WTC11 (cell line): ENCODE measurements at regions not wholly inside any gene's neighbourhood (a gene's known extent, or its start where the extent isn't known, plus 50 kb on each side); places are given as distances from the start of the nearest gene placed in this dataset.

Experiments used
- ATAC-seq: fragments of 200-7000 bp; cut with Tn5 transposase; 2 replicates; pipeline ENCODE4 v1.10.0; 2021; ENCODE audit warnings: mild to moderate bottlenecking, moderate library complexity
- CTCF ChIA-PET: fragments of 300-600 bp; sonication (Branson Sonifier 250); formaldehyde crosslinking; loops from one replicate; lab custom pipeline; 2021; ENCODE audit warnings: antibody characterized with exemption; lab: Charles Lee
- POLR2A ChIA-PET: fragments of 350-600 bp; sonication (Branson Sonifier 250); formaldehyde crosslinking; loops from one replicate; lab custom pipeline; 2021; ENCODE audit warnings: antibody characterized with exemption; lab: Charles Lee
- DNase-seq: peaks from one replicate; pipeline ENCODE4 v3.0.0; 2021; ENCODE audit warnings: low spot score
- H3K27ac Mint-ChIP-seq: 2 replicates; pipeline ENCODE4 v1.8.0; 2021; ENCODE audit warnings: mixed read lengths
- H3K27me3 Mint-ChIP-seq: 2 replicates; pipeline ENCODE4 v1.8.0; 2021; ENCODE audit warnings: low read depth, mild to moderate bottlenecking, moderate library complexity, mixed read lengths
- H3K36me3 Mint-ChIP-seq: 2 replicates; pipeline ENCODE4 v1.8.0; 2021; ENCODE audit warnings: mixed read lengths
- H3K4me1 Mint-ChIP-seq: 2 replicates; pipeline ENCODE4 v1.8.0; 2022; ENCODE audit warnings: mixed read lengths
- H3K4me3 Mint-ChIP-seq: 2 replicates; pipeline ENCODE4 v1.8.0; 2021; ENCODE audit warnings: mild to moderate bottlenecking, moderate library complexity, mixed read lengths
- H3K9me3 Mint-ChIP-seq: 2 replicates; pipeline ENCODE4 v1.8.0; 2021; ENCODE audit warnings: mixed read lengths
- ARID4B ChIP-seq: sonication (generic); formaldehyde crosslinking; IDR thresholded peaks from 2 replicates; pipeline ENCODE4 v1.8.0; 2023; ENCODE audit warnings: missing genetic modification reagents, mild to moderate bottlenecking, borderline replicate concordance
- CTCF ChIP-seq: fragments of 200-600 bp; IDR thresholded peaks from 2 replicates; pipeline ENCODE4 v1.8.0; 2022; ENCODE audit warnings: antibody characterized with exemption
- E2F4 ChIP-seq: sonication (generic); formaldehyde crosslinking; IDR thresholded peaks from 2 replicates; pipeline ENCODE4 v1.8.1; 2022; ENCODE audit warnings: low read depth, mild to moderate bottlenecking, moderate library complexity, missing genetic modification reagents, borderline replicate concordance
- FOXP1 ChIP-seq: sonication (generic); formaldehyde crosslinking; IDR thresholded peaks from 2 replicates; pipeline ENCODE4 v1.8.0; 2022; ENCODE audit warnings: missing genetic modification reagents, mild to moderate bottlenecking, moderate library complexity, borderline replicate concordance
- JAZF1 ChIP-seq: fragments of 250-450 bp; sonication (Bioruptor Pico); IDR thresholded peaks from 2 replicates; pipeline ENCODE4 v1.9.0; 2021; ENCODE audit warnings: moderate library complexity, mild to moderate bottlenecking, inconsistent platforms
- NR2C2 ChIP-seq: sonication (generic); formaldehyde crosslinking; IDR thresholded peaks from 2 replicates; pipeline ENCODE4 v1.8.0; 2022; ENCODE audit warnings: mild to moderate bottlenecking, missing genetic modification reagents
- STAT6 ChIP-seq: sonication (generic); formaldehyde crosslinking; conservative IDR thresholded peaks from 2 replicates; pipeline ENCODE4 v1.8.1; 2023; ENCODE audit warnings: mild to moderate bottlenecking, low read depth, missing genetic modification reagents, moderate library complexity
- TCF7 ChIP-seq: sonication (generic); formaldehyde crosslinking; IDR thresholded peaks from 2 replicates; pipeline ENCODE4 v1.8.0; 2022; ENCODE audit warnings: mild to moderate bottlenecking, low read depth, missing genetic modification reagents, moderate library complexity
- ZBTB43 ChIP-seq: sonication (generic); formaldehyde crosslinking; IDR thresholded peaks from 2 replicates; pipeline ENCODE4 v1.8.1; 2023; ENCODE audit warnings: mild to moderate bottlenecking, missing genetic modification reagents
- ZNF416 ChIP-seq: fragments of 250-450 bp; sonication (Bioruptor Pico); IDR thresholded peaks from 2 replicates; pipeline ENCODE4 v1.9.0; 2021; ENCODE audit warnings: mild to moderate bottlenecking, inconsistent platforms
- TF ChIP-seq, protein P1 (sequence below): sonication (generic); formaldehyde crosslinking; IDR thresholded peaks from 2 replicates; pipeline ENCODE4 v1.8.1; 2023; ENCODE audit warnings: mild to moderate bottlenecking, moderate library complexity, missing genetic modification reagents
- TF ChIP-seq, protein P2 (sequence below): sonication (generic); formaldehyde crosslinking; IDR thresholded peaks from 2 replicates; pipeline ENCODE4 v1.8.0; 2022; ENCODE audit warnings: mild to moderate bottlenecking, missing genetic modification reagents
- TF ChIP-seq, protein P3 (sequence below): sonication (generic); formaldehyde crosslinking; IDR thresholded peaks from 2 replicates; pipeline ENCODE4 v1.8.0; 2022; ENCODE audit warnings: missing genetic modification reagents

DNA sequence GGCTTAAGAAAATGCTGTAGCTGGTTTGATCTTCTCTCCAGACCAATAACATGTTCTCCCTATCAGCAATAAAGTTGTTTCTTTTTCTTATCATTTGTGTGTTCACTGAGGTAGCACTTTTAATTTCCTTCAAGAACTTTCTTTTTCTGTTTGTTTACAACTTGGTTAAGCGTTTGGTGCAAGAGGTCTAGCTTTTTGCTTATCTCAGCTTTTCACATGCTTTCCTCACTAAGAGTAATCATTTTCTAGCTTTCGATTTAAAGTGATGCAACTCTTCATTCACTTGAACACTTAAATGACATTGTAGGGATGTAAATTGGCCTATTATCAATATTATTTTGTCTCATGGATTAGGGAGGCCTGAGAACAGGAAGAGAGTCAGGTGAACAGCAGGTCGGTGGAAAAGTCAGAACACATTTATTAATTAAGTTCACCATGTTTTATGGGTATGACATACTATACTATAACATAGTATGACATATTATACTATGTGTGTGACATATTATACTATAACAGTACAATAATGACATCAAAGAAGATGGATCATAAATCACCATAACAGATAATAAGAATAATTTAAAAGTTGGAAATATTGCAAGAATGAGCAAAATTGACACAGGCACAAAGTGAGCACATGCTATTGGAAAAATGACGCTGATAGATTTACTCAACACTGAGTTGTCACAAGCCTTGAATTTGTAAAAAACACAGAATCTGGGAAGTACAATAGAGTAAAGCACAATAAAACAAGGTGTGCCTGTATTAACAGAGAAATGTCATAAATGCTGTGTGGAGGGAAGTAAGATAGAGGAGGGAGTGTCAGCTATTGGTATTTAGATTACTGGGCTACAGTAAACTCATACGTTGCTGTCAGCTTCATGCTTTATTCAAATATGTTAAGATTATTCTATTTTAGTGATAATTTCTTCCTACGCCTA is 218.6 kb upstream of the SLC7A11 start:
- Mint-ChIP-seq H3K4me1 (peaks cover 16% of the 10 kb centered on the region), H3K36me3 (no peaks in the 10 kb centered on the region), H3K27me3 (no peaks in the 10 kb centered on the region), H3K9me3 (peaks cover 3% of the 10 kb centered on the region; the same call in 1 of the 2 replicates), H3K27ac (no peak overlapping the region), H3K4me3 (no peak overlapping the region)
- ChIA-PET CTCF (no interaction called here), POLR2A (no interaction called here)
- no peak for DNase-seq
- no peak for ATAC-seq
- TF ChIP-seq ZBTB43 (CRISPR knock-in tag) = no peak
- TF ChIP-seq CTCF = no peak
- no peak for TF ChIP-seq ZNF416 (CRISPR knock-in tag)
- TF ChIP-seq STAT6 (CRISPR knock-in tag) = no peak
- TF ChIP-seq, protein P1, sequence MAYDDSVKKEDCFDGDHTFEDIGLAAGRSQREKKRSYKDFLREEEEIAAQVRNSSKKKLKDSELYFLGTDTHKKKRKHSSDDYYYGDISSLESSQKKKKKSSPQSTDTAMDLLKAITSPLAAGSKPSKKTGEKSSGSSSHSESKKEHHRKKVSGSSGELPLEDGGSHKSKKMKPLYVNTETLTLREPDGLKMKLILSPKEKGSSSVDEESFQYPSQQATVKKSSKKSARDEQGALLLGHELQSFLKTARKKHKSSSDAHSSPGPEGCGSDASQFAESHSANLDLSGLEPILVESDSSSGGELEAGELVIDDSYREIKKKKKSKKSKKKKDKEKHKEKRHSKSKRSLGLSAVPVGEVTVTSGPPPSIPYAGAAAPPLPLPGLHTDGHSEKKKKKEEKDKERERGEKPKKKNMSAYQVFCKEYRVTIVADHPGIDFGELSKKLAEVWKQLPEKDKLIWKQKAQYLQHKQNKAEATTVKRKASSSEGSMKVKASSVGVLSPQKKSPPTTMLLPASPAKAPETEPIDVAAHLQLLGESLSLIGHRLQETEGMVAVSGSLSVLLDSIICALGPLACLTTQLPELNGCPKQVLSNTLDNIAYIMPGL = no peak
- TF ChIP-seq FOXP1 (CRISPR knock-in tag) = no peak
- TF ChIP-seq, protein P2, sequence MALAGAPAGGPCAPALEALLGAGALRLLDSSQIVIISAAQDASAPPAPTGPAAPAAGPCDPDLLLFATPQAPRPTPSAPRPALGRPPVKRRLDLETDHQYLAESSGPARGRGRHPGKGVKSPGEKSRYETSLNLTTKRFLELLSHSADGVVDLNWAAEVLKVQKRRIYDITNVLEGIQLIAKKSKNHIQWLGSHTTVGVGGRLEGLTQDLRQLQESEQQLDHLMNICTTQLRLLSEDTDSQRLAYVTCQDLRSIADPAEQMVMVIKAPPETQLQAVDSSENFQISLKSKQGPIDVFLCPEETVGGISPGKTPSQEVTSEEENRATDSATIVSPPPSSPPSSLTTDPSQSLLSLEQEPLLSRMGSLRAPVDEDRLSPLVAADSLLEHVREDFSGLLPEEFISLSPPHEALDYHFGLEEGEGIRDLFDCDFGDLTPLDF = no peak
- no peak for TF ChIP-seq E2F4 (CRISPR knock-in tag)
- no peak for TF ChIP-seq NR2C2 (CRISPR knock-in tag)
- no peak for TF ChIP-seq ARID4B
- TF ChIP-seq JAZF1 (CRISPR knock-in tag) = no peak
- TF ChIP-seq, protein P3, sequence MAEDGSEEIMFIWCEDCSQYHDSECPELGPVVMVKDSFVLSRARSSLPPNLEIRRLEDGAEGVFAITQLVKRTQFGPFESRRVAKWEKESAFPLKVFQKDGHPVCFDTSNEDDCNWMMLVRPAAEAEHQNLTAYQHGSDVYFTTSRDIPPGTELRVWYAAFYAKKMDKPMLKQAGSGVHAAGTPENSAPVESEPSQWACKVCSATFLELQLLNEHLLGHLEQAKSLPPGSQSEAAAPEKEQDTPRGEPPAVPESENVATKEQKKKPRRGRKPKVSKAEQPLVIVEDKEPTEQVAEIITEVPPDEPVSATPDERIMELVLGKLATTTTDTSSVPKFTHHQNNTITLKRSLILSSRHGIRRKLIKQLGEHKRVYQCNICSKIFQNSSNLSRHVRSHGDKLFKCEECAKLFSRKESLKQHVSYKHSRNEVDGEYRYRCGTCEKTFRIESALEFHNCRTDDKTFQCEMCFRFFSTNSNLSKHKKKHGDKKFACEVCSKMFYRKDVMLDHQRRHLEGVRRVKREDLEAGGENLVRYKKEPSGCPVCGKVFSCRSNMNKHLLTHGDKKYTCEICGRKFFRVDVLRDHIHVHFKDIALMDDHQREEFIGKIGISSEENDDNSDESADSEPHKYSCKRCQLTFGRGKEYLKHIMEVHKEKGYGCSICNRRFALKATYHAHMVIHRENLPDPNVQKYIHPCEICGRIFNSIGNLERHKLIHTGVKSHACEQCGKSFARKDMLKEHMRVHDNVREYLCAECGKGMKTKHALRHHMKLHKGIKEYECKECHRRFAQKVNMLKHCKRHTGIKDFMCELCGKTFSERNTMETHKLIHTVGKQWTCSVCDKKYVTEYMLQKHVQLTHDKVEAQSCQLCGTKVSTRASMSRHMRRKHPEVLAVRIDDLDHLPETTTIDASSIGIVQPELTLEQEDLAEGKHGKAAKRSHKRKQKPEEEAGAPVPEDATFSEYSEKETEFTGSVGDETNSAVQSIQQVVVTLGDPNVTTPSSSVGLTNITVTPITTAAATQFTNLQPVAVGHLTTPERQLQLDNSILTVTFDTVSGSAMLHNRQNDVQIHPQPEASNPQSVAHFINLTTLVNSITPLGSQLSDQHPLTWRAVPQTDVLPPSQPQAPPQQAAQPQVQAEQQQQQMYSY (CRISPR knock-in tag) = no peak
- no peak for TF ChIP-seq TCF7 (CRISPR knock-in tag)
